K562 (cell line): ENCODE measurements at regions not wholly inside any gene's neighbourhood (a gene's known extent, or its start where the extent isn't known, plus 50 kb on each side); places are given as distances from the start of the nearest gene placed in this dataset.
A peak's percentile ranks its signal among the peaks of the same experiment; 100 is the strongest.

Experiments
- ATAC-seq: fragments of 200-7000 bp; cut with Tn5 transposase; 3 replicates; pipeline ENCODE4 v1.9.1; 2020; ENCODE audit warnings: moderate library complexity
- BruUV-seq: library from RNA; stranded (reverse); fragments of 400-500 nt; replicated peaks from 2 replicates; lab custom pipeline; 2021; lab: Mats Ljungman, UMichigan
- CTCF ChIA-PET: fragments of 300-600 bp; formaldehyde crosslinking; extraction: SDS; loops from one replicate; lab custom pipeline; 2021; ENCODE audit warnings: low intra/inter-chr PET ratio; lab: Yijun Ruan, JAX
- POLR2A ChIA-PET: fragments of 300-600, 350-650 bp; sonication (Branson Sonifier 250); formaldehyde crosslinking; extraction: SDS; loops from one replicate; lab custom pipeline; 2021; ENCODE audit warnings: antibody characterized with exemption, inconsistent platforms; lab: Yijun Ruan, JAX
- DNase-seq, 4 experiments: peaks; one replicate each; pipeline versions ENCODE4 v3.0.0 to v3.0.0-alpha.2; 2011 to 2018; ENCODE audit warnings: low spot score in 3 of 4, mixed read lengths in 3 of 4; ENCODE audit errors: extremely low read depth in 1 of 4
- FAIRE-seq: peaks from 2 replicates; lab custom pipeline; 2011; peaks lifted over from hg19 to GRCh38; lab: Jason Lieb, UNC
- H2AFZ ChIP-seq: 2 replicates; pipeline ENCODE4 v1.6.0; 2011; ENCODE audit warnings: low read depth, low read length, control low read depth, inconsistent platforms
- H3K27ac ChIP-seq: fragments of 200-600 bp; 3 replicates; pipeline ENCODE4 v1.8.0; 2011; ENCODE audit warnings: low read depth, mild to moderate bottlenecking, control low read depth, inconsistent platforms, low read length, moderate library complexity, mixed read lengths; ENCODE audit errors: extremely low read depth
- H3K27me3 ChIP-seq, 2 experiments: fragments of 300-600 bp in 1 of 2; 2 replicates in 1 of 2; 3 replicates in 1 of 2; pipeline versions ENCODE4 v1.6.0 to v1.8.0; 2011; ENCODE audit warnings: inconsistent platforms in 2 of 2, low read length in 2 of 2, mild to moderate bottlenecking in 1 of 2, mixed read lengths in 1 of 2, moderate library complexity in 1 of 2; ENCODE audit not compliant: control insufficient read depth in 2 of 2, insufficient read depth in 2 of 2
- H3K36me3 ChIP-seq: fragments of 300-600 bp; 3 replicates; pipeline ENCODE4 v1.8.0; 2011; ENCODE audit warnings: mild to moderate bottlenecking, low read length, inconsistent platforms; ENCODE audit not compliant: control insufficient read depth, insufficient read depth
- H3K4me1 ChIP-seq, 2 experiments: fragments of 200-600 bp in 1 of 2; replicated peaks in 1 of 2; 2 replicates in 1 of 2; 3 replicates in 1 of 2; pipeline versions ENCODE4 v1.5.1 to v1.8.0; 2011; ENCODE audit warnings: inconsistent platforms in 2 of 2, low read length in 2 of 2, mild to moderate bottlenecking in 1 of 2, mixed read lengths in 1 of 2, moderate library complexity in 1 of 2; ENCODE audit not compliant: control insufficient read depth in 2 of 2, insufficient read depth in 2 of 2
- H3K4me2 ChIP-seq: 2 replicates; pipeline ENCODE4 v1.6.1; 2011; ENCODE audit warnings: low read length, control low read depth, inconsistent platforms, mixed read lengths; ENCODE audit not compliant: insufficient read depth
- H3K4me3 ChIP-seq: fragments of 200-600 bp; sonication (generic), shearing (Covaris generic); 2 replicates; pipeline ENCODE4 v1.5.1; 2016; ENCODE audit warnings: control low read depth, inconsistent platforms
- H3K79me2 ChIP-seq: fragments of 200-600 bp; 3 replicates; pipeline ENCODE4 v1.8.0; 2011; ENCODE audit warnings: low read length, inconsistent platforms; ENCODE audit not compliant: control insufficient read depth, insufficient read depth
- H3K9ac ChIP-seq, 2 experiments: 2 replicates each; pipeline versions ENCODE4 v1.6.0 to v1.6.1; 2011; ENCODE audit warnings: low read depth in 2 of 2, low read length in 2 of 2, control low read depth in 1 of 2, inconsistent platforms in 1 of 2, mild to moderate bottlenecking in 1 of 2, mixed read lengths in 1 of 2; ENCODE audit not compliant: insufficient read depth in 1 of 2
- H3K9me1 ChIP-seq: one replicate; pipeline ENCODE4 v1.6.0; 2011; ENCODE audit warnings: inconsistent platforms, mild to moderate bottlenecking, low read length, moderate library complexity; ENCODE audit not compliant: control insufficient read depth, insufficient read depth
- H3K9me3 ChIP-seq: replicated peaks from 2 replicates; pipeline ENCODE4 v1.5.1; 2011; ENCODE audit warnings: low read depth, low read length, inconsistent platforms; ENCODE audit not compliant: control insufficient read depth, insufficient read depth
- H4K20me1 ChIP-seq: replicated peaks from 2 replicates; pipeline ENCODE4 v1.6.1; 2011; ENCODE audit warnings: low read length, inconsistent platforms, mixed read lengths; ENCODE audit not compliant: control insufficient read depth, insufficient read depth
- CEBPB ChIP-seq: fragments of 450-650 bp; IDR thresholded peaks from 2 replicates; pipeline ENCODE4 v1.6.1; 2016; ENCODE audit warnings: missing genetic modification characterization, missing compliant biosample characterization
- HDAC3 ChIP-seq: fragments of 450-650 bp; IDR thresholded peaks from 2 replicates; pipeline ENCODE4 v1.6.1; 2018; ENCODE audit warnings: borderline replicate concordance, mild to moderate bottlenecking, moderate library complexity; ENCODE audit not compliant: partially characterized antibody
- YY1 ChIP-seq, 3 experiments: IDR thresholded peaks; 2 replicates each; pipeline ENCODE4 v1.6.1; 2011; ENCODE audit warnings: low read length in 2 of 3, mild to moderate bottlenecking in 2 of 3, moderate library complexity in 2 of 3, borderline replicate concordance in 1 of 3, control low read depth in 1 of 3, low read depth in 1 of 3; ENCODE audit not compliant: insufficient read depth in 3 of 3, insufficient replicate concordance in 2 of 3, control insufficient read depth in 1 of 3, insufficient read length in 1 of 3; ENCODE audit errors: extremely low read depth in 1 of 3
- ZNF75A ChIP-seq: fragments of 450-650 bp; formaldehyde crosslinking; IDR thresholded peaks from 2 replicates; pipeline ENCODE4 v1.4.0; 2020; ENCODE audit warnings: mild to moderate bottlenecking
- ZNF79 ChIP-seq: fragments of 250-450 bp; sonication (Bioruptor Pico); IDR thresholded peaks from 2 replicates; pipeline ENCODE4 v1.4.0; 2020; ENCODE audit warnings: low read depth, mild to moderate bottlenecking, moderate library complexity
- WGBS: fragments of 100-300 bp; shearing (Covaris generic); methylation state at CpG from one replicate; pipeline ENCODE4 v1.1.6; 2016; ENCODE audit warnings: low coverage, mixed read lengths; ENCODE audit not compliant: insufficient coverage; ENCODE audit errors: missing lambda C conversion rate; 5-methylcytosine and 5-hydroxymethylcytosine counted together
- in situ Hi-C: fragments of 300-500 bp; cut with MboI; formaldehyde crosslinking; loops from 4 replicates; pipeline ENCODE4 v1.15.0; 2018; ENCODE audit warnings: inconsistent platforms, mixed read lengths
- intact Hi-C: fragments of 100-400 bp; cut with micrococcal nuclease; formaldehyde crosslinking; loops from 2 replicates; pipeline ENCODE4 v1.14.2; 2022
- TF ChIP-seq, protein P1 (sequence below), 2 experiments: fragments of 450-650 bp in 1 of 2; sonication (generic) in 1 of 2; formaldehyde crosslinking in 1 of 2; IDR thresholded peaks in 1 of 2; conservative IDR thresholded peaks in 1 of 2; 2 replicates each; pipeline versions ENCODE4 v1.6.1 to v1.8.1; 2016 to 2023; ENCODE audit warnings: mild to moderate bottlenecking in 2 of 2, moderate library complexity in 2 of 2, inconsistent platforms in 1 of 2, missing genetic modification reagents in 1 of 2

DNA sequence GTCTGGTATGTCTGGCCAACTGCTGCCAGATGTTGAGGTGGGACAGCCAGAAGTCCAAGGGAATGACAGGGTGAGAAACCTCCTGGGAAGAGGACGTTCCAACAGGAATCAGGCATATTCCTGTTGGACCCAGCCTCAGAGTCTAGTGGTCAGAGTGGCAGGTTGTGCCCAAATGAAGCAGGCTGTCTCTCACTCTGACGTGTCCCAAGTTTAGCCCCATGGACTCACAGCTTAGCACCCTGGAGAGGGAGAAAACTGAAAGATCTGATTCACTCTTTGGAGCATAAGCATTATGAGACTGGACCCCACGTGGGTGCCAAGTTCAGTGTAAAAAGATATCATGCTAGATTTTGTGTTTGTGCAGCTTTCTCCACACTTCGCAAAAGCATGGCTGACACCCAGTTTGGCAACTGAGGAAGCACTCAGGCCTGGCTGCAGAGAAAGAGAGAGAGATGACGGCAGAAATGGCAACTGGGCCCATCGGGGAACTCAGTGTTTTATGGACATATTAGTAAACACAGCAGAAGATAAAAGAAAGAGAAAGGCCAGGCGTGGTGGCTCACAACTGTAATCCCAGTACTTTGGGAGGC, 88.2 kb upstream of the LMCD1 start:
- Histone ChIP-seq H3K4me2 (no peak overlapping the region), H3K27ac (no peak overlapping the region), H3K9me1 (no peaks in the 10 kb centered on the region), H3K27me3 (no peaks in the 10 kb centered on the region), H3K4me1 (no peaks in the 10 kb centered on the region), H3K4me3 (no peak overlapping the region), H3K36me3 (no peaks in the 10 kb centered on the region), H3K9me3 (no peaks in the 10 kb centered on the region), H3K9ac (no peak overlapping the region), H3K79me2 (no peaks in the 10 kb centered on the region), H2AFZ (no peak overlapping the region), H4K20me1 (no peaks in the 10 kb centered on the region)
- CTCF ChIA-PET = no interaction called here
- POLR2A ChIA-PET = no interaction called here
- in situ Hi-C loops = no loop called here
- FAIRE-seq (no peak), DNase-seq (no peak), ATAC-seq (no peak)
- TF ChIP-seq HDAC3 (no peak), ZNF79 (0 out of 2 replicates have a peak, but pooled peaks have one; percentile 6), YY1 (IDR thresholded peaks at IDR 0.05; ENCODE audit: borderline replicate concordance in 1 of 3, control insufficient read depth in 1 of 3, extremely low read depth in 1 of 3, insufficient read depth in 3 of 3, insufficient read length in 1 of 3, insufficient replicate concordance in 2 of 3, low read depth in 1 of 3, low read length in 2 of 3) (no peak), ZNF75A (CRISPR knock-in tag) (no peak)
- under 1% methylated on average over 7 of the region's 7 CpGs for WGBS
- intact Hi-C loops = no loop called here
- no TSS peak for BruUV-seq

DNA sequence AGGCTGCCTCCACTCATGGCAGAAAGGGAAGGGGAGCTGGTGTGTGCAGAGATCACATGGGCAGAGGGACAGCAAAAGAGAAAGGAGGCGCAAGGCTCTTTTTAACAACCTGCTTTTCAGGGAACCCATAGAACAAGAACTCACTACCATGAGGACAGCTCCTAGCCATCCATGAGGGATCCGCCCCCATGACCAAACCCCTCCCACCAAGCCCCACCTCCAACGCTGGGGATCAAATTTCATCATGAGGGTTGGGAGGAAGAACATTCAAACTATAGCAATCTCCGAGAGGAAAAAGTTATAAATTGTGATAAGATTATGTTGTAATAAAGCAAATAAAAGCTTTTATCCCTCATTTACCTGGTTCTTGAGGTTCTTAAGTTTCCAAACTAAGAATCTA, 84.7 kb upstream of the LMCD1 start:
- ChIA-PET POLR2A (interaction anchor here (1.1 kb wide), 1 partner anchor 16 kb away, joined by 4 read pairs; no protein-coding TSS in a partner anchor), CTCF (interaction anchor here (1.1 to 2.1 kb wide), 2 partner anchors 92 to 285 kb away, joined by 8 to 10 read pairs; no protein-coding TSS in a partner anchor)
- TF ChIP-seq CEBPB (tag) = 0 out of 2 replicates have a peak, but pooled peaks have one; percentile 27
- TF ChIP-seq, protein P1, sequence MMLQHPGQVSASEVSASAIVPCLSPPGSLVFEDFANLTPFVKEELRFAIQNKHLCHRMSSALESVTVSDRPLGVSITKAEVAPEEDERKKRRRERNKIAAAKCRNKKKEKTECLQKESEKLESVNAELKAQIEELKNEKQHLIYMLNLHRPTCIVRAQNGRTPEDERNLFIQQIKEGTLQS (IDR thresholded peaks at IDR 0.05) = no peak
- TF ChIP-seq, protein P1 (CRISPR knock-in tag; conservative IDR thresholded peaks at IDR 0.05) = no peak
- H2AFZ ChIP-seq = peak overlapping the region; percentile 29; the same call in 1 of the 2 replicates
- FAIRE-seq (peak; percentile 35), DNase-seq (peak; percentile 34 to 46 (median 38)), ATAC-seq (peak; percentile 98)
- in situ Hi-C loops (no loop called here), intact Hi-C loops (loop anchor here (5.0 kb wide), 1 partner anchor 1620 kb away; no protein-coding TSS in a partner anchor)
- BruUV-seq = no TSS peak
- 5% methylated on average over 4 of the region's 4 CpGs for WGBS
- H3K79me2 ChIP-seq = no peaks in the 10 kb centered on the region
- no peaks in the 10 kb centered on the region for H3K27me3 ChIP-seq
- no peak overlapping the region for H3K9ac ChIP-seq
- H3K9me3 ChIP-seq = no peaks in the 10 kb centered on the region
- no peak overlapping the region for H3K27ac ChIP-seq
- H3K9me1 ChIP-seq = no peaks in the 10 kb centered on the region
- H4K20me1 ChIP-seq = no peaks in the 10 kb centered on the region
- no peaks in the 10 kb centered on the region for H3K36me3 ChIP-seq
- no peak overlapping the region for H3K4me3 ChIP-seq
- H3K4me2 ChIP-seq = no peak overlapping the region
- H3K4me1 ChIP-seq = no peaks in the 10 kb centered on the region
